K562 (cell line): ENCODE measurements at regions not wholly inside any gene's neighbourhood (a gene's known extent, or its start where the extent isn't known, plus 50 kb on each side); places are given as distances from the start of the nearest gene placed in this dataset.

Experiments
- ATAC-seq: fragments of 200-7000 bp; cut with Tn5 transposase; 3 replicates; pipeline ENCODE4 v1.9.1; 2020; ENCODE audit warnings: moderate library complexity
- BruUV-seq: library from RNA; stranded (reverse); fragments of 400-500 nt; replicated peaks from 2 replicates; lab custom pipeline; 2021; lab: Mats Ljungman, UMichigan
- CTCF ChIA-PET: fragments of 300-600 bp; formaldehyde crosslinking; extraction: SDS; loops from one replicate; lab custom pipeline; 2021; ENCODE audit warnings: low intra/inter-chr PET ratio; lab: Yijun Ruan, JAX
- POLR2A ChIA-PET: fragments of 300-600, 350-650 bp; sonication (Branson Sonifier 250); formaldehyde crosslinking; extraction: SDS; loops from one replicate; lab custom pipeline; 2021; ENCODE audit warnings: antibody characterized with exemption, inconsistent platforms; lab: Yijun Ruan, JAX
- DNase-seq, 4 experiments: peaks; one replicate each; pipeline versions ENCODE4 v3.0.0 to v3.0.0-alpha.2; 2011 to 2018; ENCODE audit warnings: low spot score in 3 of 4, mixed read lengths in 3 of 4; ENCODE audit errors: extremely low read depth in 1 of 4
- FAIRE-seq: peaks from 2 replicates; lab custom pipeline; 2011; peaks lifted over from hg19 to GRCh38; lab: Jason Lieb, UNC
- H2AFZ ChIP-seq: 2 replicates; pipeline ENCODE4 v1.6.0; 2011; ENCODE audit warnings: low read depth, low read length, control low read depth, inconsistent platforms
- H3K27ac ChIP-seq: fragments of 200-600 bp; 3 replicates; pipeline ENCODE4 v1.8.0; 2011; ENCODE audit warnings: low read depth, mild to moderate bottlenecking, control low read depth, inconsistent platforms, low read length, moderate library complexity, mixed read lengths; ENCODE audit errors: extremely low read depth
- H3K27me3 ChIP-seq, 2 experiments: fragments of 300-600 bp in 1 of 2; 2 replicates in 1 of 2; 3 replicates in 1 of 2; pipeline versions ENCODE4 v1.6.0 to v1.8.0; 2011; ENCODE audit warnings: inconsistent platforms in 2 of 2, low read length in 2 of 2, mild to moderate bottlenecking in 1 of 2, mixed read lengths in 1 of 2, moderate library complexity in 1 of 2; ENCODE audit not compliant: control insufficient read depth in 2 of 2, insufficient read depth in 2 of 2
- H3K36me3 ChIP-seq: fragments of 300-600 bp; 3 replicates; pipeline ENCODE4 v1.8.0; 2011; ENCODE audit warnings: mild to moderate bottlenecking, low read length, inconsistent platforms; ENCODE audit not compliant: control insufficient read depth, insufficient read depth
- H3K4me1 ChIP-seq, 2 experiments: fragments of 200-600 bp in 1 of 2; replicated peaks in 1 of 2; 2 replicates in 1 of 2; 3 replicates in 1 of 2; pipeline versions ENCODE4 v1.5.1 to v1.8.0; 2011; ENCODE audit warnings: inconsistent platforms in 2 of 2, low read length in 2 of 2, mild to moderate bottlenecking in 1 of 2, mixed read lengths in 1 of 2, moderate library complexity in 1 of 2; ENCODE audit not compliant: control insufficient read depth in 2 of 2, insufficient read depth in 2 of 2
- H3K4me2 ChIP-seq: 2 replicates; pipeline ENCODE4 v1.6.1; 2011; ENCODE audit warnings: low read length, control low read depth, inconsistent platforms, mixed read lengths; ENCODE audit not compliant: insufficient read depth
- H3K4me3 ChIP-seq: fragments of 200-600 bp; sonication (generic), shearing (Covaris generic); 2 replicates; pipeline ENCODE4 v1.5.1; 2016; ENCODE audit warnings: control low read depth, inconsistent platforms
- H3K79me2 ChIP-seq: fragments of 200-600 bp; 3 replicates; pipeline ENCODE4 v1.8.0; 2011; ENCODE audit warnings: low read length, inconsistent platforms; ENCODE audit not compliant: control insufficient read depth, insufficient read depth
- H3K9ac ChIP-seq, 2 experiments: 2 replicates each; pipeline versions ENCODE4 v1.6.0 to v1.6.1; 2011; ENCODE audit warnings: low read depth in 2 of 2, low read length in 2 of 2, control low read depth in 1 of 2, inconsistent platforms in 1 of 2, mild to moderate bottlenecking in 1 of 2, mixed read lengths in 1 of 2; ENCODE audit not compliant: insufficient read depth in 1 of 2
- H3K9me1 ChIP-seq: one replicate; pipeline ENCODE4 v1.6.0; 2011; ENCODE audit warnings: inconsistent platforms, mild to moderate bottlenecking, low read length, moderate library complexity; ENCODE audit not compliant: control insufficient read depth, insufficient read depth
- H3K9me3 ChIP-seq: replicated peaks from 2 replicates; pipeline ENCODE4 v1.5.1; 2011; ENCODE audit warnings: low read depth, low read length, inconsistent platforms; ENCODE audit not compliant: control insufficient read depth, insufficient read depth
- H4K20me1 ChIP-seq: replicated peaks from 2 replicates; pipeline ENCODE4 v1.6.1; 2011; ENCODE audit warnings: low read length, inconsistent platforms, mixed read lengths; ENCODE audit not compliant: control insufficient read depth, insufficient read depth
- ELK3 ChIP-seq: fragments of 450-650 bp; formaldehyde crosslinking; IDR thresholded peaks from 2 replicates; pipeline ENCODE4 v1.4.0; 2020; ENCODE audit warnings: mild to moderate bottlenecking
- KAT7 ChIP-seq: sonication (generic); formaldehyde crosslinking; IDR thresholded peaks from 2 replicates; pipeline ENCODE4 v1.8.0; 2022; ENCODE audit warnings: missing genetic modification reagents, mild to moderate bottlenecking, borderline replicate concordance
- LARP7 ChIP-seq: fragments of 450-650 bp; IDR thresholded peaks from 2 replicates; pipeline ENCODE4 v1.6.1; 2016
- MXI1 ChIP-seq: IDR thresholded peaks from 2 replicates; pipeline ENCODE4 v1.6.1; 2011; ENCODE audit warnings: low read depth, mild to moderate bottlenecking, improper control_type of control experiment, low read length
- PHTF2 ChIP-seq: fragments of 250-450 bp; sonication (Bioruptor Pico); IDR thresholded peaks from 2 replicates; pipeline ENCODE4 v1.5.0; 2021; ENCODE audit warnings: mild to moderate bottlenecking
- PURB ChIP-seq: sonication (generic); formaldehyde crosslinking; IDR thresholded peaks from 2 replicates; pipeline ENCODE4 v1.9.0; 2021; ENCODE audit warnings: low read depth, mild to moderate bottlenecking, missing genetic modification reagents
- RBM25 ChIP-seq: fragments of 200-400 bp; formaldehyde crosslinking; IDR thresholded peaks from 2 replicates; pipeline ENCODE4 v1.6.1; 2018; ENCODE audit warnings: low read length, low read depth, moderate library complexity; ENCODE audit not compliant: severe bottlenecking
- TCF7L2 ChIP-seq: fragments of 150-350 bp; IDR thresholded peaks from 2 replicates; pipeline ENCODE4 v1.6.1; 2016; ENCODE audit warnings: low read depth, mild to moderate bottlenecking, low read length, moderate library complexity
- XRCC5 ChIP-seq: fragments of 200-400 bp; formaldehyde crosslinking; IDR thresholded peaks from 2 replicates; pipeline ENCODE4 v1.6.1; 2017; ENCODE audit warnings: low read depth, mild to moderate bottlenecking, low read length
- ZNF592 ChIP-seq: fragments of 450-650 bp; IDR thresholded peaks from 2 replicates; pipeline ENCODE4 v1.6.1; 2017; ENCODE audit warnings: antibody characterized with exemption, mild to moderate bottlenecking
- WGBS: fragments of 100-300 bp; shearing (Covaris generic); methylation state at CpG from one replicate; pipeline ENCODE4 v1.1.6; 2016; ENCODE audit warnings: low coverage, mixed read lengths; ENCODE audit not compliant: insufficient coverage; ENCODE audit errors: missing lambda C conversion rate; 5-methylcytosine and 5-hydroxymethylcytosine counted together
- in situ Hi-C: fragments of 300-500 bp; cut with MboI; formaldehyde crosslinking; loops from 4 replicates; pipeline ENCODE4 v1.15.0; 2018; ENCODE audit warnings: inconsistent platforms, mixed read lengths
- intact Hi-C: fragments of 100-400 bp; cut with micrococcal nuclease; formaldehyde crosslinking; loops from 2 replicates; pipeline ENCODE4 v1.14.2; 2022
- TF ChIP-seq, protein P1 (sequence below): sonication (generic); IDR thresholded peaks from 2 replicates; pipeline ENCODE4 v1.6.1; 2016

DNA sequence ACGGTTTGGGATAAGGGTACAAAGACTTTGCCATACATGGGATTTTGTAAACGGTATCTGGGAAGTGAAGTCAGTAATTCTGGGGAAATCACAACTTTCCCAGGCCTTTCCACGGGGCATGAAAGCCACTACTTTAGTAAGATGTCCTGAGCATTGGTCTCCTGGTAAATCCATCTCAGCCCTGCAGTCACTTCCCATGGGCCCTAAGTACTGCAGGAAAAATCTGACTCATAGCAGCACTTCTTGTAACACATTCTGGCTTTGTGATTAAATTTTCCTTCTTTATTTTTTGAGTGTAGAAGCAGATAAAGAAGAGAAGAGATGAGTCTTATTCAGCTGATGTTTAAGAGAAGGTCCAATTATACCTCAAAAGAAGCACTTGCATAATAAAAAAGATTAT lies 67.6 kb downstream of the BLID start:
- POLR2A ChIA-PET, result no interaction called here
- Histone ChIP-seq H3K4me2 (no peak overlapping the region), H3K27me3 (no peaks in the 10 kb centered on the region), H4K20me1 (no peaks in the 10 kb centered on the region), H3K9ac (no peak overlapping the region), H3K9me3 (no peaks in the 10 kb centered on the region), H3K4me1 (no peaks in the 10 kb centered on the region), H3K4me3 (no peak overlapping the region), H3K9me1 (no peaks in the 10 kb centered on the region), H3K36me3 (no peaks in the 10 kb centered on the region), H3K27ac (no peak overlapping the region), H3K79me2 (no peaks in the 10 kb centered on the region), H2AFZ (no peak overlapping the region)
- in situ Hi-C loops (no loop called here), intact Hi-C loops (no loop called here)
- CTCF ChIA-PET, result no interaction called here
- TF ChIP-seq TCF7L2, result no peak
- TF ChIP-seq, protein P1, sequence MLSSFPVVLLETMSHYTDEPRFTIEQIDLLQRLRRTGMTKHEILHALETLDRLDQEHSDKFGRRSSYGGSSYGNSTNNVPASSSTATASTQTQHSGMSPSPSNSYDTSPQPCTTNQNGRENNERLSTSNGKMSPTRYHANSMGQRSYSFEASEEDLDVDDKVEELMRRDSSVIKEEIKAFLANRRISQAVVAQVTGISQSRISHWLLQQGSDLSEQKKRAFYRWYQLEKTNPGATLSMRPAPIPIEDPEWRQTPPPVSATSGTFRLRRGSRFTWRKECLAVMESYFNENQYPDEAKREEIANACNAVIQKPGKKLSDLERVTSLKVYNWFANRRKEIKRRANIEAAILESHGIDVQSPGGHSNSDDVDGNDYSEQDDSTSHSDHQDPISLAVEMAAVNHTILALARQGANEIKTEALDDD, result no peak
- TF ChIP-seq PURB (CRISPR knock-in tag), result no peak
- TF ChIP-seq RBM25, result no peak
- no peak for TF ChIP-seq MXI1
- no peak for TF ChIP-seq KAT7
- TF ChIP-seq LARP7, result no peak
- TF ChIP-seq ZNF592, result no peak
- TF ChIP-seq ELK3 (CRISPR knock-in tag), result no peak
- TF ChIP-seq PHTF2 (CRISPR knock-in tag), result no peak
- no peak for TF ChIP-seq XRCC5
- BruUV-seq, result no TSS peak
- no peak for FAIRE-seq
- DNase-seq, result no peak
- ATAC-seq, result no peak
- 0% methylated on average over 3 of the region's 3 CpGs for WGBS
